Epithelial cell of prostate (primary cell): ENCODE measurements at regions not wholly inside any gene's neighbourhood (a gene's known extent, or its start where the extent isn't known, plus 50 kb on each side); places are given as distances from the start of the nearest gene placed in this dataset.

Source experiments
- DNase-seq: peaks from one replicate; pipeline ENCODE4 v3.0.0-alpha.2; 2011; ENCODE audit warnings: low read depth, low spot score
- H3K27ac ChIP-seq: fragments of 450-650 bp; 2 replicates; pipeline ENCODE4 v1.5.1; 2017; ENCODE audit warnings: mild to moderate bottlenecking

DNA sequence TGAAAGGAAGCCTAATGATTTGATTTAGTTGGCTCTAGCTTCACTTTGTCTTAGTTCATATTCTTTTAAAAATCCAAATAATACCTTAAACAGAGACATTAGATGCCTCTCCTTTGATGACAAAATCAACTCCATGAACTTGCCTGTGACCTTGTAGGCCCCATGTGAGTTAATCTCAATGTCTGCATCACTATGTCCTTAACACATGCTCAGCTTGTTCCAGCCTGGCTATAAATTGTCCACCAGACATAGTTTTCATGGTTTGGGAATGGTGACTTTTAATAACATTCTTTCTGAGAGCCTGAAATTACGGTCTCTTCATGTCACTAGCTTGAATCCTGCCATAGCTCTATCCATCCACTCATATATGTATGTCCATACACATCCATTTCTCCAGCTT lies 656.3 kb upstream of the IGFBP3 start:
- no peak overlapping the region for H3K27ac ChIP-seq
- no peak for DNase-seq

DNA sequence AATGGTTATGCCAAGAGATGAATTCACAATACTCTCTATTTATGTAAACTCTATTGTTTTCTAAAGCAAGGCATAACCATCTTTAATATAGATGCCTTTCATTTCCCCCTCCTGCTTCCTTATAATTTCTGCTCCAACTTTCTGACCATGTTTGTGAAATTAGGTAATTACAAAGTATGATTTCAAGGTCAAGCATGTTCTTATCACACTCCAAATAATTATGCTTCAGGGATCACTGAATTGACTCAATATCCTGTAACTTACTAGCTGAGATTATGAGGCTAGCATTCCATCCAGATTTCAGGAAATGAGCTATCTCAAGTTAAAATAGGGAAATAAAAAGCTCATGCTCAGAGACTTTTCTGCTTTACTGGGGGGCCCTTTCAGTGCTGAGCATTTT lies 655.9 kb upstream of the IGFBP3 start:
- DNase-seq: no peak
- H3K27ac ChIP-seq: no peak overlapping the region

DNA sequence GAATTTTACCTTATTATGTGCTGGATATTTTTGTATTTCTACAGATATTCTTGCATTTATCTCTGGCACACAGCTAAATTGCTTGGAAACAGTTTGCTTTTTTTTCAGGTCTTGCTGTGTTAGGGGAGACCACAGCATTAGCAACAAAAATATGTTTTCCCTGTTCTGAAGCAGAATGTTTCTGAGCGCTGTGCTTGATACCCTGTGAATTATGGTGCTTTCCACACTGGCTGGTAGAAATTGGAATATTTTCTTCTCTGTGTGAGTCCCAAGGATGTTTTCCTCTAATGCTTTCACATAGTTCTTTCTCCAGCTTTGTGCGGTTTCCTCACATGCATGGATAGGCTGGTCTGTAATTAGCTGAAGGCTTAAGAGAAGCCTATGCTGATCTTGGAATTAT lies 651.6 kb upstream of the IGFBP3 start:
- H3K27ac ChIP-seq: no peak overlapping the region
- no peak for DNase-seq

DNA sequence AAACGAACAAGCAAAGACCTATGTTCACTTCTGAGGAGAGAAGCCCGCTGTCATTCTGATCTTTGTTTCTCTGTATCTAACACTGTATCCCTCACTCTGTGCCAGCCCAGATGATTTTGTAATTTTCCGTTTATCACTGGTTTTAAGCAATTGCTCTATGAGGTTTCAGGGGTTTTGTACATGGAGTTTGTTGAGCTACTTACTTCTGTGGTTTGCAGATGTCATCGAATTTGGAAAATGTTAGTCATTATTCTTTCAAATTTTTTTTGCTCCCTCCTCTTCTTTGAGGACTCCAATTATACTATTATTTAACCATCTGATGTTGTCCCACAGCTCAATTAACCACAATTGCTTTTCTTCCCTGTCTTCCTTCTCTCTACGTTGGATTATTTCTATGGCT lies 650.9 kb upstream of the IGFBP3 start:
- DNase-seq: no peak
- H3K27ac ChIP-seq: no peak overlapping the region

DNA sequence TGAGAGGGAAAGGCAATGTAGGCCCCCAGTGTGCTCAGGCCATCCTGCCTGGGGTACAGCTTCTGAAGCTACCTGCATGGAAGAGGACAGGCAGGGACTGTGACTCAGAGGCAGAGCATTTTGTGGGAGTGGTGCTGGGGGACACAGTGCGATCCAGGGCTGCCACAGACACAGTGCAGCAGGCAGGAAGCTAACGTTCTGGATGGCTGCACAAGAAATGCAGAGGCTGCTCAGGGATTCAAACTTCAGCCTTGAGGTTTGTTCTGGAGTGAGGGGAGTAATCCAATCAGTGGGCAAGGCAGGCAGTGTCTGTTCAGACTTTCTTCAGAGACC lies 648.0 kb upstream of the IGFBP3 start:
- DNase-seq: no peak
- peak overlapping the region; percentile 83 for H3K27ac ChIP-seq

DNA sequence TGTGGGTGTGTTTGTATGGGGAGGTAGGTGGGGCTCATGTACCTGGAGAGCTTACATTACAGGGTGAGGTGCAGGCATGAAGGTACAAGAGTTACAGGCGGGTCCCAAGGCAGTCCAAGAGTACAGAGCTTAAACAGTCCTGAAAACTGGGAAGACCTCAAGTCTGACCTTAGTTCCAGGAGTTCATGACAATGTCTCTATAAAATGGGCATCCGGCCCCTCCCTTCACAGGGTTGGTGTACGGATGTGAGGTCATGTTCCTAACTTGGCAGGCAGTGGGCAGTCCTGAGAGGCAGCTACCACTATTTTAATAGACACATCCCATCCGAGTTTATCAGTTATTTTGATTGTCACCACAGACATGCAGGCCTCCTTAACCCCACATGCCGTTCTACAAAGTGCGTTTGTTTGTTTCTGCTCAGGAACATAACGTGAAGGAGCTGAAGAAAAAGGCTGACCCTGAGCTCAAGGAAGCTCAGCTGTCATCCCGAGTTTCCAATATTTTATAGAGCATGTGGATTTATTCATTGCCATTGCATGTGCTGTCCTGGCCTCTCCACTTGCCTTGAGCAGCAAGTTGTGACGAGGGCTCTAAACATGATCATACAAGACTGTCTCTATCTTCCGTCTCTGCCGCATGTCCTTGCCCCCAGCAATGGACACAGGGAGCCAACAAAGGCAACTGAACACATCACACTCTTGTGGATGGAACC lies 647.5 kb upstream of the IGFBP3 start:
- peak overlapping the region; percentile 83 for H3K27ac ChIP-seq
- DNase-seq: no peak

DNA sequence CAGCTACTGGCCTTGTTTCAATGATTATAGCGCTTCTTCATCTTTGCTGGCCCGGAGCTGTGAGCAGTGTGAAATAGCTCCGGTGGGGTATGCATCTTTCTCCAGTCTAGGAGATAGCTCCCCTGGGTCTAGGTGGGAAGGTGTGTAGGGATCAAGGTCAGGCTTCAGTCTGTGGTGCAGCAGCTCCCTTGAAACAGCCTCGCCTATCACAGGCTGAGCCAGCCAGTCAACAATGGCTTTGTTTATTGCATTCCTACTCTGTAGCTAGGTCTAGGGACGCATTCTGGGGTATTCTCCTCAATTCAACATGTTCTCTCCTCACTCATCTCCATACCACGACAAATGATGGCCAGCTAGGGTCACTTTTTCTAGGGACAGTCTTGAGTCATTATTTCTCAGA lies 646.8 kb upstream of the IGFBP3 start:
- H3K27ac ChIP-seq: peak overlapping the region; percentile 83
- DNase-seq: no peak

DNA sequence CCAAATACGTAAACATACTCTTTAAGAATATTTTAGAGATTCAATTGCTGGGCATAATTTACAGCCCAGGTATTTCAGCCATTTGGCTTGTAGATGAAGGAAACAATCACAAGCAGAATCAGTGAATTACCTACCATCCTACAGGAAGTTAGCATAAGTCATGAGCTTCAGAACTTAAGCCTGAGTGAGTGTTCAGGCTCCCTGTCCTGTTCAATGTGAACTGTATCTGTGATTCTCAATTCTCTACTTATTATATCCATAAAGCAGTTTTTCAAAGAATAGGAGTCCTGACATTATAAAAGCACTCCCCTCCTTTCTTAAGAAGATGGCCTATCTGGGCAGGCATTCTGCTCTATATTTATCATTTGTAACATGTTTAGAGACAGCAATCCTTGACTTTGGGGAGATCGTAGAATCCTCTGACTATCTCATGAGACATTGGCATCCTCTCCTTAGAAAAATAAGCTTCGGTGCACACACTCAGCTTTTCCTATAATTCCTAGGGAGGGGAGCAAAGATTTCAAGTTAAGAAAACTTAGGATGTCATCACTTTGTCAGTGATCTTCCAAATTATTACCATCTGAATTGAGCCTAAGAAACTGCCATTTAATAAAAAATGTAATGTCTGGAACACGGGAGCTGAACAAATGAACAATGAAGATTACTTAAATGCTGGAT lies 645.2 kb upstream of the IGFBP3 start:
- DNase-seq: no peak
- H3K27ac ChIP-seq: peak overlapping the region; percentile 80

DNA sequence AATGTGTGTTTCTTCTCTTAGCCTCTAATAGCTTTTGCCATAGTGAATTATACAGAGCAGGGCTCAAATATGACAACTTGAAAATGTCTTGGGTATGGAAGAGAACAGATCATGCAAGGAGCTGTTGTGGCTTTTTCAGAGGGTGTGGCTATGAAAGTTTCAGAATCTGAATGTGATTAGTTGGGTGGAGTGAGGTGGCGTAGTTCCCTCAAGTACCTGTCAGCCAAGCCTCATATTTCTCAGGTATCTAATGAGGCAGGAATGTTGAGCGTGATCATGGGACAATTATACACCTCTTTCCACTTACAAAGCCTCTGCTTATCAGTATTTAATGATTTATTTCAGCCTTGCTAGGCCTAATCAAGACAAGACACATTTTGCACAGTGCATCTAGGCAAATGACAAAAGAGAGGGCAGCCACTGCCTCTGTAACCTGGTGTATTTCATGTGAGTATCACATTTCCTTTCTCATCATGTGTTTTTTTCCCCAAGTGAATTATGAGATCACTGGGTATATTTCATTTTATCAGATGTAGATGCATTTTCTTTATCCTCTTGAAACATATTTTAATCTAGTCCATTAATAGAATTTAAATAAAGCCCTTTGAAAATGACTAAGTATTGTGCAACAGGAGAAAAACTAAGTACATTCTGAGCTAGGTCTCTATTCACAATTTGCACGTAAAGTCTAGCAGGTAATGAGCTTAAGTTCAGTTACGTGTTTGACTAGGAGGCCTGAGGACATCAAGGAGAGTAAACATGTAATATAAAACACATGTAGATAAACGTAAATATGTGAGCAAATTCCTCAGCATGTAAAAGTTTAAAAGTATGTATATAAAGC lies 644.4 kb upstream of the IGFBP3 start:
- peak overlapping the region; percentile 80 for H3K27ac ChIP-seq
- DNase-seq: peak; percentile 81

DNA sequence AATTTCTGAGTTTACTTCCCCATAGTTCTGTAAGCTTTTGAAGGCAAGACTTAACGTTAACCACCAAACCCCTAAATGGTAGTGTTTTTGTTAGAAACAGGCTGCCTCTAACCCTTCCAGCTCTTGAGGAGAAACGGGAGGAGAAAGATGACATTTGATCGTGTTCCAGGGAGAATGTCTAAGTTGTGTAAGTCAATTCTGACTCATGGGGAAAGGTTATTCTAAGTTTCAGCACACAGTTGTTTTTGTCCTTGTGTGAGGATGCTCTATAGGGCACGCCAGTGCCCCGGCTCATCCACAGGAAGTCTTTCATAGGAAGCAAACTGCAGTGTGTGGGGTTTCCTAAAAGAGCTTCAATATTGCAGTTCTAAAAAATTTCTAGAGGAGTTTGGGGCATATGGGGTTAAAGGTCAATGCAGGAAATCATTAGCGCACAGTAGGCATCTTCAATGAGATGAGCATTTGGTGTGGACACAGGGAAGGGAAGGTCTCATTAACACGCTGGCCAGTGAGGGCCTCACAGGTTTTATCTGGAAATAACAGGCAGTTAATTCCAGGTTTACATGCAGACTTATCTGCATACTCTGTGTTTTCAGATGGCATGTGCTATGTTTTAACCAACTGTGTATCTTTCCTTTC lies 638.2 kb upstream of the IGFBP3 start:
- H3K27ac ChIP-seq: peak overlapping the region; percentile 51

DNA sequence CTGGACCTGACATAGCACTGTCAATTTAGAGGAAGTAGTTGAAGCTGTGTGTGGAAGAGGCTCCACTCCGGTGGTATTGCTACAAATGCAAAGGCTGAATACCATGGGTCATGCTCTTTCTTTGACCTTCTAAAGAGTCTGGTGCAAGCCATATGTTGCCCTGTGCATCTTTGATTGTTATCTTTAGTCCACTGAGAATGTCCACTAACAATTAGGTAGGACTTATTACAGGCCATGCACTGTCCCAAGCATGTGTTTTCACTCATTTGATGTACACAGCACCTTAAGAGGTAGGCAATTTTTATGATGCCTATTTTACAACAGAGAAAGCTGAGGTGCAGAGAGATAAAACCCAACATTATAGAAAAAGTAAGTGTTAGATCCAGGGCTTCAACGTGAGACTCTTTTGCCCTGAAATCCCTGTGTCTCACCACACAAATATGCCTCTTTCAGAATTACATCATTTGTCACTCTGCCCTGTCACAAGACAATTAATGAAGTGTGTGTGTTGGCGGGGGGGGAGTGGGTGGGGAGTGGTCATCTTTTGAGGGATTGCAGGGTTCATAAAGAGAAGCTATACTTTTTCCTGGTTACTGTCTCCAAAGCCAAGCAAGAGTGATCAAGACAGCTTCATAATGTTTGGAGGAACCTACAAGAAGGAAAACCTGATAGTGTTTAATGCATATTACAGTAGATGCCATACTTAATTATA lies 637.6 kb upstream of the IGFBP3 start:
- H3K27ac ChIP-seq: peak overlapping the region; percentile 51
- no peak for DNase-seq

More for the DNA sequence above, 638.2 kb upstream of the IGFBP3 start:
- DNase-seq: no peak

DNA sequence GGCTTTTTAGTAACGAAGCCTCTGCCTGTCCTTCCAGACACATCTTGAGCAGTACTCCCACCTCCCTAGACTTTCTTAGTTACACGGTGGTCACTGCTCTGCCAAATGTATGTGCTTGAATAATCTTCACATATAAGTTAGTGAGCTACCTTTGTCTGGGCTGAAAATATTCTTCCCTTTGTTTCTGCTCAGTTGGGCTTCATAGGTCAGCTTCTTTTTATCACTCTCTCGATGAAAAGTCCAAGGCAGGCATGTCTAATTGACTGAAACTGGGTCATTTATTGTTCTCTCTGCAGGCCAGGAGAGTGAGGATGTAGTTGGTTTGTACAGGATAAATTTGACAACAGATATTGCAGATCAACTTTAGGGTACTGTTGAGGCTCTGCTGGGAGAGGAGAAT lies 636.7 kb upstream of the IGFBP3 start:
- H3K27ac ChIP-seq: peak overlapping the region; percentile 51
- no peak for DNase-seq

DNA sequence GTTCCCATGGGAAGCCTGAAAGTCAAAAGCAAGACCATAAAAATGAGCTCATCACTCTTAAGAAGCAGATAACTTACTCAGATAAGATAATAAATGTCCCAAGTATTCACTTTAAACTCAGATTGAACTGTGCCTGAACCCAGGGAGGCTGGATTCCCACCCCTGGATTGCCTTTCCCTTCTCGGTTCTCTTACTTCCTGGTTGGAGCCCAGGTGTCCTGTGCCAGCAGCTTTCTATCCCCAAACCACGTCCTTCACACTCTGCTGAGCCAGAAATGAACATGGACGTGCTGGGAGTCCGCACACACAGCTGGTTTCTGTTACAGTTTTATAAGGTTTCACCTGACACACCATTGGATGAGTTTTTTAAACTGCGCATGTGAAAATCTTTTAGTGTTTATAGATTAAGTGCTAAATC lies 636.2 kb upstream of the IGFBP3 start:
- DNase-seq: no peak
- H3K27ac ChIP-seq: peak overlapping the region; percentile 51

DNA sequence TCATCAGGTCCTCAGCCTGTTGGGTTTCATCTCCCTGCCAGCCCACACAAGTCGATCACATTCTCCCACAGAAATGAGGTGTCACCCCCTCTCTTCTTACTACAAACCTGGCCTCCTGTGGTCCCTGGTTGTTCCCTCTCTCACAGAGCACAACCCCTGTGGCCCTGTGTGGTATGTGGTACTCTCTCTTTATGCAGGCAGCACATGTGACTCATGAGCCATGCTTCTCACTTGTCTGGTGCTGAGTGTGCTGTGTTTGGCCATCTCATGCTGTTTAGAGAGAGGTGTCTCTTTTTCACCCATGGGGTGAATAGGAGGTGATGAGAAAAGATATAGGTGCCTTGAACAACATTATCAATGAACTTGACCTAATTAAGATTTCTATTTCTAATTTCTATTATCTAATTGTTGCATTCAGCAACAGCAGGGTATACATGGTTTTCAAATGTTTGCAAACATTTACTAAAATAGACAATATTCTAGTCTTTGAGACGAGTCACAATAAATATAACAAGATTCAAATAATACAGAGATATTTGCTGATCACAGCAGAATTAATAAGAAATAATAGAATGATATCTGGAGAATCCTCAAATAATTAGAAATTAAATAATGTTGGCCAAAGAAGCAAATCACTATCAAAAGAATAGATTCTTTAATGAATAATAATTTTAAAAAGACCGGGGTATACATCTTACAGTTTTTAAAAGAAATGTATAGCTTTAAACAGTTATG lies 633.8 kb upstream of the IGFBP3 start:
- no peak overlapping the region for H3K27ac ChIP-seq
- no peak for DNase-seq

DNA sequence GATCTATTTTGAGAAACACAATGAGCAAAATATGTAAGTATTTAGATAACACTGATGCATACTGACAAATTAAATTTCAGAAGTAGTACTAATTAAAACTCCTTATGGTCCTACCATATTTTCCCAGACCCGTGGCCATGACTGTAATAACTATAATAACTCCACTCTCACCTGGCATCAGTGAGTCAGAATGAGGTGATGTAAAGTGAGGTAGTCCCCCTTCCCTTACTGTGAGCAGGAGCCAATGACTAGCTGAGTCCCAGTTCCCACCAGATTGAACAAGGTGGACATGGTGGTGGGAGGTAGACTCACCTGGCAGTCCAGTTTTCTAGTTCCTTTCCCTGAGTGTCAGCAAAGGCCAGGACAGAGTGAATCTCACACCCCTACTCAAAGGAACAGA lies 630.5 kb upstream of the IGFBP3 start:
- DNase-seq: no peak
- H3K27ac ChIP-seq: no peak overlapping the region

DNA sequence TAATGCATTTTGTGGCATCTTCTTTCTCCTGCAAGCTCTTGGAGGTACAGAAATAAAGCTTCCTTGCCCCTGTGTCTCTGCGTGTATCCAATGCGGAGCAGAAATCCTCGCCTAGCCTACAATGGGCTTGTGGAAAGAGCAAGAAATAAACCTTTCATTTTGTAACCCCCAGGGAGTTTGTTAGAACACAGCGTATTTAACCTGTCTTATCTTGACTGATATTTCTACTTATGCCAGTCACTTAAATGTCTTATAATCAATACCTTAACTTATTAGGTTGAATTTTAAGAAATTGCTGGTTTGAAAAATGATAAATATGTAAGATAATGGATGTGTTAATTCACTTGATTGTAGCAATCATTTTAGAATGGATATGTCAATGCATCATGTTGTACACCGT lies 629.8 kb upstream of the IGFBP3 start:
- no peak overlapping the region for H3K27ac ChIP-seq
- no peak for DNase-seq

DNA sequence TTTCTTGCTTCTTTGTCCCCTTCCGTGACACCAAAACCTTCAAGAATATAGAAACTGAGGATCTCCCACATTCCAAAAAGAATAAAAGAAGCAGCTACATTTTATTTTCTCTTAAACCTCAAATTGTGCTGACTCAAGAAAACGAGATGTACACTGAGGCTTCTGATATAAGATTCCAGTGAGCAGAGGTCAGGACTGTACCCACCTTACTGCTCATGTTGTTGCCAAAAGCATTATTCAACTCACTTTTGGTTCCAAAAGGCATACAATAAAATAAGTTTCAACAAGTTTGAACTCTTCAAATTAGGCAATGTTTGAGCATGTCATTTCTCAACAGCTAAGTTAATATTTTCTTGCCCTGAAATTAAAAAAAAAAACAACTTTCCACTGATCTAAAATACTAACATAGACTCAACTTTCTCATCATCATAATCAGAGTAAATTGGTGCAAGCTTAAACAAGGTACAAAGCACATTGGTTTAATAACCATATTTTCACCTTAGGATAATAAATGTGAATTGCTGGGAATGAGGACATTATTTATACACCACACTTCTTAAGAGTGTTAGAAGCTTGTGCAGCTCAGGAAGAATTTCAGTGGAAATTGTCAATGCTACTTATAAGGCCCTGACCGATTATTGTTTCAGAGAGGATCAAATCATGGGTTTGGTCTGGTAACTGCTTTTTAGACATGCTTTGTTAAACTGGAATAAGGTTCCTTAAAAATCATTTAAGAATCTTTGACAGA lies 629.0 kb upstream of the IGFBP3 start:
- H3K27ac ChIP-seq: peak overlapping the region; percentile 5
- no peak for DNase-seq

DNA sequence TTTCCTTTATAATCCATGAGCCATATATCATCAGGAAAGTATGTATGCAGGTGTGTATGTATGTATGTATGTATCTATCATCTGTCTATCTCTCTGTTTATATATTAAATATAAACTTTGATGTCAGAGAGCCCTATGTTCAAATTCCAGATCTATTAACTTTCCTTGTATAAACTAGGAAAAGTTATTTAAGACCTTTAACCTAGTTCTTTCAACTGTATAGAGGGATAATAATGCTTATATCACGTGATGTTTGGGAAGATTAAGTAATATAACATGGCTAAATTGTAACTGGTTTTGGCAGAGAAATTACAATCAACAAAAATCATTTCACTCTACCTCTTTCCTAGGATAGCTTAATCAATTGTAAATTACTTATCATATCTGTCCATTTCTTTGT lies 628.3 kb upstream of the IGFBP3 start:
- peak overlapping the region; percentile 5 for H3K27ac ChIP-seq
- DNase-seq: no peak

DNA sequence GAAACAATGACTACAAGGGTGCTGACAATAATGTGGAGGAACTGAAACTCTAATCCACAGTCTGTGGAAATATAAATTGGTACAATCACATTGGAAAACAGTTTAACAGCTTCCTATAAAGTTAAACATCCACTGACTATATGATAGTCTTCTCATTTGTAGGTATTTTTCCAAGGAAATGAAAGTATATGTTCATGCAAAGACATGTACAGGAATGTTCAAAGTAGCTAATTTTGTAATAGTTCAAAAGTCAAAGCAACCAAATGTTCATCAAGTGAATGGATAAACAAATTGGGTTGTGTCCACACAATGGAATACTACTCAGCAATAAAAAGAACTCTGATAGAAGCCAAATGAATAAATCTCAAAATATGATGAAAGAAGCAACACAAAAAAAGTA lies 626.0 kb upstream of the IGFBP3 start:
- H3K27ac ChIP-seq: peak overlapping the region; percentile 29
- DNase-seq: no peak
